AG10803 (cell line): ENCODE measurements at regions not wholly inside any gene's neighbourhood (a gene's known extent, or its start where the extent isn't known, plus 50 kb on each side); places are given as distances from the start of the nearest gene placed in this dataset.

Experiments used
- DNase-seq: peaks from one replicate; pipeline ENCODE4 v3.0.0; 2010; ENCODE audit warnings: low read depth
- H3K4me3 ChIP-seq: 2 replicates; pipeline ENCODE4 v1.5.1; 2011; ENCODE audit warnings: mild to moderate bottlenecking, low read length, control low read depth
- CTCF ChIP-seq: conservative IDR thresholded peaks from 2 replicates; pipeline ENCODE4 v1.5.1; 2011; ENCODE audit warnings: mild to moderate bottlenecking, low read length, control low read depth, inconsistent platforms

GRCh38 chrX:140065961-140066662, 100.8 kb upstream of the CXorf66 start:
- no peak for DNase-seq
- no peak overlapping the region for H3K4me3 ChIP-seq
- no peak for TF ChIP-seq CTCF

GRCh38 chrX:140064993-140065392, 99.7 kb upstream of the CXorf66 start:
- TF ChIP-seq CTCF, result no peak
- no peak overlapping the region for H3K4me3 ChIP-seq
- no peak for DNase-seq

GRCh38 chrX:140057001-140057411, 91.7 kb upstream of the CXorf66 start:
- peak; percentile 79 for TF ChIP-seq CTCF
- DNase-seq, result peak; percentile 63
- no peak overlapping the region for H3K4me3 ChIP-seq

GRCh38 chrX:140053846-140054245, 88.5 kb upstream of the CXorf66 start:
- no peak overlapping the region for H3K4me3 ChIP-seq
- no peak for TF ChIP-seq CTCF
- DNase-seq, result no peak

- peak; percentile 5 for DNase-seq
- no peak overlapping the region for H3K4me3 ChIP-seq
- peak; percentile 35 for TF ChIP-seq CTCF
Observed at GRCh38 chrX:140050906-140051305, 85.6 kb upstream of the CXorf66 start.

- H3K4me3 ChIP-seq, result no peak overlapping the region
- peak; percentile 4 for DNase-seq
- TF ChIP-seq CTCF, result no peak
Observed at GRCh38 chrX:140040386-140040785, 75.1 kb upstream of the CXorf66 start.

- TF ChIP-seq CTCF, result no peak
- no peak for DNase-seq
- H3K4me3 ChIP-seq, result no peak overlapping the region
Observed at GRCh38 chrX:140038842-140039241, 73.5 kb upstream of the CXorf66 start.
